GM18505 (cell line): ENCODE measurements at regions not wholly inside any gene's neighbourhood (a gene's known extent, or its start where the extent isn't known, plus 50 kb on each side); places are given as distances from the start of the nearest gene placed in this dataset.

Experiments used
- ATAC-seq: cut with Tn5 transposase; IDR thresholded peaks from one replicate; pipeline ENCODE4 v1.9.1; 2021; ENCODE audit not compliant: unreplicated experiment
- POLR2A ChIP-seq: IDR thresholded peaks from 4 replicates; pipeline ENCODE4 v1.6.1; 2011; ENCODE audit warnings: borderline replicate concordance; ENCODE audit not compliant: insufficient read depth, insufficient read length; ENCODE audit errors: extremely low read depth

- ATAC-seq = no peak
- no peak for TF ChIP-seq POLR2A
Observed at GRCh38 chr12:59020073-59020946, 100.0 kb upstream of the LRIG3 start.

- ATAC-seq = no peak
- TF ChIP-seq POLR2A = no peak
Observed at GRCh38 chr12:59014885-59015284, 94.6 kb upstream of the LRIG3 start.

GRCh38 chr12:59010941-59011340 is 90.6 kb upstream of the LRIG3 start:
- TF ChIP-seq POLR2A = no peak
- no peak for ATAC-seq

DNA sequence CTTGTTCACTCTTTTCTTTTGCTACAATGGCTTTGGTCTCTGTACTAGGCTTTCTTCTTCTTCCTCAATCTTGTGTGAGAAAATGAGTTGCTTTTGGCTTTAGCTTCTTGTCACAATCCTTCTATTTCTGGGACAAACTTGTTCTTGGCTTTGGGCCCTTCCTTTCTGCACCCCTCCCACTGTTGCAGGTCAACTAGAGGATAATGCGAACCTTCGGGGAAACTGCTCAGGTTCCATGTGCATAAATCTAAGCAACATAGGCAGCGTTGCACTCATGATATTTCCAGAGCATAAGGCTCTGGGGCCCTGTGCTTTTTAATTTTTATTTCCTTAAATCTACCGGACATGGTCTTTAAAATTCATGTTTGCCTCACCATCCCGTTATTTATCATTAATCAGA is 89.8 kb upstream of the LRIG3 start:
- ATAC-seq = no peak

GRCh38 chr12:59007620-59008019 is 87.3 kb upstream of the LRIG3 start:
- no peak for TF ChIP-seq POLR2A
- no peak for ATAC-seq

More for the DNA sequence above, 89.8 kb upstream of the LRIG3 start:
- TF ChIP-seq POLR2A = no peak

DNA sequence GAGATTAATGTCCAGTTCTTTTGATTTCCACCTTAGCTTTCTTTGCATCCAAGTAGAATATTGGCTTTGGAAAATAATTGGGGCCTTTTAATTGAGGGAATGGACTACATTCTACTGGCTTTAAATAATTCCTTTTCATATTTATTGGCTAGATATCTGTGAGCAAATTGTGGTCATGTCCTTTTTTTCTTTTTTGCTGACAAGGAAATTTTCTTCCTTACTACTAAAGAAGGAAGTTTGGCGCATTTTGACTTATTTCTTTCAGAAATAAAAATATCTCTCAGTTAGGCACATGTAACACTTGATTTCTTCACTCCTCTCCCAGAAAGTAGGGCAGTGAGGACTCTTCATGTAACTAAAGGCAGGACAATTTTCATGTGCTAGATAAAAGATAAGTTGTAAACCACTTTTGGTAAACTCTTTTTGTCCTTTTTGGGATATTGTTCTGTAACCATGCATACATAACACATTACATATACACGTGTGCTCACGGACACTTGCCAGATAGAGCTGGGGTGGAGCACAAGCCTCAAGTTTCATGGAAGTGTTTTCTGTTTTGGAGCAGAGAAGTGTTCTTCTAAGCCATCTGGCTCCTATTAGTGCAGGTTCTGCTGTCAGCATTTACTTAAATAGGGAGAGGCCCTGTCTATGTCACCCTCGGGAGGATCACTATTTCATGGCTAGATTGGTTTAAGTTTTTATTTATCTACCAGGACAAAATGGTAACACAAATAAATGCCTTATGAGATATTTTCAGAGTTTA is 85.1 kb upstream of the LRIG3 start:
- no peak for ATAC-seq
- no peak for TF ChIP-seq POLR2A

DNA sequence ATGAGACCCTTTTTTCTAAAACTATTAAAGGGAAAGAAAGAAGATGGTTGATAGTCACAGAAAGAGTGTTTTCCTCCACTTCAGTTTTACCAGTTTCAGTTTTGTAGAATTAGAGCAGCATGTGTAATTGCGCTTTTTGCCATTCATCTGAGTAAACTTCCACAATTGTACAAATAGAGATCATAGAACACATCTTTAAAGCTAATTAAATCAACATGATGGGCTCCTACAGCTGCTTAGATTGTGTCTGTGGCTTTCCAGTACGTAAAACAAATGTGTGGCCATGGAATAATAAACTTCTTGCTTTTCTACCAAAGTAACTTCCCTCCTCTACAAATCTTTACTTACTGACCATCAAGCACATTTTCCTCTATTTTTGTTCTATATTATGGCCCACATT is 84.2 kb upstream of the LRIG3 start:
- TF ChIP-seq POLR2A = no peak
- ATAC-seq = no peak

- no peak for TF ChIP-seq POLR2A
- no peak for ATAC-seq
Observed at GRCh38 chr12:58995666-58996363, 75.5 kb upstream of the LRIG3 start.

DNA sequence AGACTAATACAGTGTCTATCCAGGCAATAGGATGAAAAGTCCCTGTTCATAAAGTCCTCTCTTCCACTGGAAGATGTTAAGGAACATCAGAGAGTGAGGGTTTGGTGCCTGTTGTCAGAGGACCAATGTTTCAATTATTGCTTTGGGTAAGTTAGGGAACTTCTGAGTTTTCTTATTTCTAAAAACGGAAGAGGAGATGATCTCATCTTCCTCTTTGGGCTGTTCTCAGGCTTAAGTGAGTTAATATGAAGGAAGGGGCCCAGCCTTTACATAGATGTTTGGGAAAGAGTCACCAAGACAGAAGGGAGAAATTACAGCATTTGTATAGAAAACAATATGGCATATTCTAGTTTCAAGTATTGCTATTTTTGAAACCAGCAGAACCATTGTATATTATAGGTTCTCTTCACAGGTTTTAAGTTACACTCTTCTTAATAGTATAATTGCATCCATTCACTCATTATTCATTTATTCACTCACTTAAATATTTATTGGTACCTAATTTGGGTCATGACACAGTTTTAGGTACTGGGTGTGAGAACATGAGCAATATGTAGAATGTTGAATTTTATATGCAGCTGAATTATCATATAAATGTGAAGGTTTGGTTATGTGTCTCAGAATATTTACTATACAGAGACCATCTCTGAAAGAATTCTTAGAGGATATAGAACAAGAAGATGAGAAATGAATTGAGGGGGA is 68.5 kb upstream of the LRIG3 start:
- no peak for ATAC-seq
- TF ChIP-seq POLR2A = no peak

GRCh38 chr12:58981961-58982360 is 61.7 kb upstream of the LRIG3 start:
- ATAC-seq = no peak
- no peak for TF ChIP-seq POLR2A

DNA sequence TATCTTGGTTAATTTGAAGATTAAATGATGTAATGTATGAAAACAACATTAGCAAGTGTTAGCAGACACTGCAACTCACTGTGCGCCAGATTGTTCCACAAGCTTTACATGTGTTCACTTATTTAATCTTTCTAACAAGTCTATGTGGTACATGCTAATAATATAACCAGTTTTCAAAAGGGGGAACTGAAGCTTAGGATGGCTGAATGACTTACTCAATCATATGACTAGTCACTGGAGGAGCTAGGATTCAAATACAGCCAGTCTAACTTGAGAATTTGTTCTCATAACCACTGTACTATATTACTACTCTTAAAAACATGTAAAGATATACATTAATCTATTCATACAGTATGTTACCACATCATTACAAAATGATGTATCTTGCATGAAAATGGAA is 60.5 kb upstream of the LRIG3 start:
- no peak for TF ChIP-seq POLR2A

GRCh38 chr12:58978717-58979116 is 58.4 kb upstream of the LRIG3 start:
- no peak for TF ChIP-seq POLR2A
- ATAC-seq = no peak

More for the DNA sequence above, 60.5 kb upstream of the LRIG3 start:
- ATAC-seq = no peak

DNA sequence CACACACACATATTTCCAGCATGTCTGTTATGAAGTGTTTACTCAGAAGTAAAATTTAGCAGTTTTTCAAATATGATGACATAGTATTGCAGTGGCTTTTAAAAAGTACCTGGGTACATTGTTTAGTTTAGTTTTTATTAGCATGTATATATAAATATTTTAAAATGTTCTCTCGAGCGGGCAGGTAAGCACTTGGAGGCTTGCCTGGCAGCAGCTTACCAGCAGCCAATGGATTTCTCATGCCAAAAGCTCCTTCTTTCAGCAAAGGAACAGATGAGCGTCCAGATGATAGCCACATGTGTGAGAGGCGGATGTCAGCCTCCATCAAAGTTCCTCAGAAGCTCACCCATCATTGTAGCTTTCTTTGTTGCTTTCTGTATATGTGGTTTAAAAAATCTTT is 57.2 kb upstream of the LRIG3 start:
- no peak for TF ChIP-seq POLR2A

GRCh38 chr12:58976146-58976545 is 55.8 kb upstream of the LRIG3 start:
- no peak for TF ChIP-seq POLR2A
- no peak for ATAC-seq

More for the DNA sequence above, 57.2 kb upstream of the LRIG3 start:
- ATAC-seq = no peak
